ENCODE measurements at regions not wholly inside any gene's neighbourhood (a gene's known extent, or its start where the extent isn't known, plus 50 kb on each side); places are given as distances from the start of the nearest gene placed in this dataset.

DNA sequence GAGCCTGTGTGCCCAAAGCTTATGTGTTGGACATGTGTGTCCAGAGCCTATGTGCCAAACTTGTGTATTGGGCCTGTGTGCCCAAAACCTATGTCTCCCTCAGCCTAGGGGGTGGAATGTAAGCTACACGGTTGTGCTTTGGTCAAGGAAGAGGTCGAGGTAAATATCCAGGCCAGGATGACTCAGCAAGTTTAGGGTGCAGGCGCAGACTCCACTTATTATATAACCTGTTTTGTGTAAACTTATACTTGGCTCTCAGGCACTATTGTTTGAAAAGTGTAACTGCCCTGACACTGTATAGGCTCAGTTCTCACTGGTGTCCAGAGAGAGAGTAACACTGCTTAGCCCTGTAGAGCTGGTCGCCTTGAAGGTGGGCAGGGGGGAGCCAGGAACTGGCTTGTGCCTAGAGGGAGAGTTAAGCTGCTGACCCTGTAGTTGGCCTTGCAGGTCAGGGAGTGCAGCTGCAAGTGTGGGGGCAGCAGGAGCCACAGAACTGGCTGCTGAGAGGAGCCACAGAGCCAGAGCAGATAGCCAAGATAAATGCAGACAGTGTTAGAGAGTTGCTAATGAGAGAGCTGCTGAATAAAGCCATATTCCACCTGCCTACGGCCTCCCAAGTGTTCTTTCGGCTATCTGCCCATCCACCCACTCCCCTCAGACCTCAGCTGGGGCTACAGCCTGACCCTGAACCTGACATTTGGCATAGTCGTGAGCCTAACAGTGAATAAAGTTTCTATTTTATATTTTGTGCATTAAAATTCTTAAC, 517.2 kb upstream of the SLITRK1 start:
- DNase-seq (ENCODE audit: low read depth, low spot score) = no peak
- no peaks in the 10 kb centered on the region for H3K27me3 ChIP-seq (ENCODE audit: control insufficient read depth, insufficient read depth, low read length)
- no peaks in the 10 kb centered on the region for H3K4me1 ChIP-seq (ENCODE audit: control insufficient read depth, insufficient read depth, low read length)
- H3K27ac ChIP-seq (ENCODE audit: low read length) = no peak overlapping the region
- H3K4me3 ChIP-seq (ENCODE audit: low read length) = no peak overlapping the region
- H3K36me3 ChIP-seq (ENCODE audit: control insufficient read depth, insufficient read depth, low read length) = no peaks in the 10 kb centered on the region
- no peaks in the 10 kb centered on the region for H3K9me3 ChIP-seq (ENCODE audit: control insufficient read depth, insufficient read depth, low read length)
- WGBS (ENCODE audit: insufficient coverage, insufficient read length) = no CpG with 5 or more reads among the region's 7 CpGs

- Histone ChIP-seq H3K36me3 (ENCODE audit: control insufficient read depth, insufficient read depth, low read length) (no peaks in the 10 kb centered on the region), H3K4me3 (ENCODE audit: low read length) (no peak overlapping the region), H3K9me3 (ENCODE audit: control insufficient read depth, insufficient read depth, low read length) (no peaks in the 10 kb centered on the region), H3K27me3 (ENCODE audit: control insufficient read depth, insufficient read depth, low read length) (no peaks in the 10 kb centered on the region), H3K27ac (ENCODE audit: low read length) (no peak overlapping the region), H3K4me1 (ENCODE audit: control insufficient read depth, insufficient read depth, low read length) (no peaks in the 10 kb centered on the region)
- WGBS (ENCODE audit: insufficient coverage, insufficient read length) = no CpG with 5 or more reads among the region's 4 CpGs
- no peak for DNase-seq (ENCODE audit: low read depth, low spot score)
Measured at GRCh38 chr13:84393981-84394625, 511.8 kb upstream of the SLITRK1 start.

GRCh38 chr13:84380866-84381265, 498.6 kb upstream of the SLITRK1 start:
- H3K36me3 ChIP-seq (ENCODE audit: control insufficient read depth, insufficient read depth, low read length) = no peaks in the 10 kb centered on the region
- H3K4me3 ChIP-seq (ENCODE audit: low read length) = no peak overlapping the region
- DNase-seq (ENCODE audit: low read depth, low spot score) = no peak
- WGBS (ENCODE audit: insufficient coverage, insufficient read length) = no CpG with 5 or more reads among the region's 3 CpGs
- H3K27ac ChIP-seq (ENCODE audit: low read length) = no peak overlapping the region
- no peaks in the 10 kb centered on the region for H3K27me3 ChIP-seq (ENCODE audit: control insufficient read depth, insufficient read depth, low read length)
- no peaks in the 10 kb centered on the region for H3K9me3 ChIP-seq (ENCODE audit: control insufficient read depth, insufficient read depth, low read length)
- H3K4me1 ChIP-seq (ENCODE audit: control insufficient read depth, insufficient read depth, low read length) = no peaks in the 10 kb centered on the region

DNA sequence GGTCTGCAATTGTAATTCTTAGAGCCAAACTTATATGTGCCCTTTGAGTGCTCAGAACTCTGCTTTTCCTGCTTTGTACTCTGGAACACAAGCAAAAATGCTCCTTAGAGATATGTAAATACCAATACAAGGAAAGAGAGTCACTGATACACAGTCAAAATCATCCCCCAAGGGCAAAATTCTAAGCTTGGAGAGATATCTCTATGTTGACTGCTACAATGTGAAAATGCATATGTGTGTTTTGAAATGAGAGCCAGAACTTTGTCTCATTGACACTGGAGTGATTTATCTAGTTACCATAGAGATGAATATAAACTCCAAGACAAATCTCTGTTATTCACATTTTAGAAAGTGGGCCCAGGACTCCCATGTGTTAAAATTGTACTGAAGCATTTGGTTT, 494.8 kb upstream of the SLITRK1 start:
- H3K4me3 ChIP-seq (ENCODE audit: low read length) = no peak overlapping the region
- no peaks in the 10 kb centered on the region for H3K27me3 ChIP-seq (ENCODE audit: control insufficient read depth, insufficient read depth, low read length)
- H3K27ac ChIP-seq (ENCODE audit: low read length) = no peak overlapping the region
- no peaks in the 10 kb centered on the region for H3K4me1 ChIP-seq (ENCODE audit: control insufficient read depth, insufficient read depth, low read length)
- no peaks in the 10 kb centered on the region for H3K36me3 ChIP-seq (ENCODE audit: control insufficient read depth, insufficient read depth, low read length)
- no peak for DNase-seq (ENCODE audit: low read depth, low spot score)
- H3K9me3 ChIP-seq (ENCODE audit: control insufficient read depth, insufficient read depth, low read length) = no peaks in the 10 kb centered on the region

DNA sequence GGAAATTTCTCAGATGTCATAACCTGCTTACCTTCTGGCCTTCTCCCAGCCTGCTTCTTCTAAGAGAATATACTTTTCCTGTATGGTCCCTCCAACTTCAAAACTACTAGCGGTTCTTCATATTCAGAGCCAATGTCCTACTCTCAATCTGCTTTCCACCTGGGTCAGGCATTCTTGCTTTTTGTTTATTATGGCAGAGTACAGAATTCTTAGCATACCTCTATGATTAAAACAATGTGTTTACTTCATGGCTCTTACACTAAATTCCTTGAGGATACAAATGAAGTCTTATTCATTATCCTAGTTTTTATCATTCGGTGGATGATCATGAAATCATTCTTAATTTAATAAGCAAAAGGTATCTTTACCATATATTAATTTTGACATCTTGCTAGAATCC, 484.2 kb upstream of the SLITRK1 start:
- WGBS (ENCODE audit: insufficient coverage, insufficient read length) = no CpG with 5 or more reads among the region's 2 CpGs

DNA sequence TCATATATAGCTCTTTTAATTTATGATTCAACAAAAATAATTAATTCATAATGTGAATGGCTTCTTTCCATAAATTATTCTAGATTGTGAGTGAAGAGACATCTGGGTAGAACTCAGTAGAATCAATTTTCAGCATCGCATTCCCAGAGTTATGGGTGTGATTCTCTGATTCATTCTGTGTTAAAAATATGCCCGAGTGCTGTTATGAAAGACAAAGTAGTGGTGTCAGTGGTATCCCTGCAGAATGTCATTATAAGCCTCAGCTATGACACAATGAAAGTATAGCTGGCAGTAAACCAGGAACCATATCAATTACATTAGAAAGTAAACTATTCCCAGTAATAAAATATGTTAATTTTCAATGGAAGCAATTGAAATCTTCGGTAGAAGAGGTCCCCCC, 480.5 kb upstream of the SLITRK1 start:
- DNase-seq (ENCODE audit: low read depth, low spot score) = no peak
- WGBS (ENCODE audit: insufficient coverage, insufficient read length) = no CpG with 5 or more reads among the region's 3 CpGs
- no peaks in the 10 kb centered on the region for H3K4me1 ChIP-seq (ENCODE audit: control insufficient read depth, insufficient read depth, low read length)

More for the DNA sequence above, 484.2 kb upstream of the SLITRK1 start:
- H3K4me3 ChIP-seq (ENCODE audit: low read length) = no peak overlapping the region
- H3K27ac ChIP-seq (ENCODE audit: low read length) = no peak overlapping the region
- no peaks in the 10 kb centered on the region for H3K9me3 ChIP-seq (ENCODE audit: control insufficient read depth, insufficient read depth, low read length)
- H3K4me1 ChIP-seq (ENCODE audit: control insufficient read depth, insufficient read depth, low read length) = no peaks in the 10 kb centered on the region
- no peak for DNase-seq (ENCODE audit: low read depth, low spot score)
- H3K27me3 ChIP-seq (ENCODE audit: control insufficient read depth, insufficient read depth, low read length) = no peaks in the 10 kb centered on the region
- H3K36me3 ChIP-seq (ENCODE audit: control insufficient read depth, insufficient read depth, low read length) = no peaks in the 10 kb centered on the region

DNA sequence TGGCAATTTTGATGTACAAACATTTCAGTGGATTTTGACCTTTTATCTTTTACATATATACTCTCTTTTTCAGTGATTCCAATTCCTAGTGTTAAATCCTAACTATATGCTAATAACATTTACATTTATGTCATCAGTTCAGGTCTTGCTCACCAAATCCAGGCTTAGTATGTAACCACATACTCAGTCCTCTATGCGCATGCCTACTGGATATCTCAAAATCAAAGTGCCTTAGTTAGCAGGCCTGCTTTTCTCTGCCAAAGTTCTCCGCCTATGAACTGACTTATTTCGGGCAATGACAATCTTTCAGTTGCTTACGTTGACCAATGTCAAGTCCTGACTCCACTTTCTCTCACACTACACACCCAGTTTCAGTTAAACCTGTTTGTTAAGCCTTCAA, 478.5 kb upstream of the SLITRK1 start:
- no peak overlapping the region for H3K4me3 ChIP-seq (ENCODE audit: low read length)
- DNase-seq (ENCODE audit: low read depth, low spot score) = no peak
- no CpG with 5 or more reads among the region's 4 CpGs for WGBS (ENCODE audit: insufficient coverage, insufficient read length)
- H3K27me3 ChIP-seq (ENCODE audit: control insufficient read depth, insufficient read depth, low read length) = no peaks in the 10 kb centered on the region
- no peaks in the 10 kb centered on the region for H3K36me3 ChIP-seq (ENCODE audit: control insufficient read depth, insufficient read depth, low read length)
- no peaks in the 10 kb centered on the region for H3K4me1 ChIP-seq (ENCODE audit: control insufficient read depth, insufficient read depth, low read length)
- H3K9me3 ChIP-seq (ENCODE audit: control insufficient read depth, insufficient read depth, low read length) = no peaks in the 10 kb centered on the region
- no peak overlapping the region for H3K27ac ChIP-seq (ENCODE audit: low read length)

More for the DNA sequence above, 480.5 kb upstream of the SLITRK1 start:
- H3K27me3 ChIP-seq (ENCODE audit: control insufficient read depth, insufficient read depth, low read length) = no peaks in the 10 kb centered on the region
- no peaks in the 10 kb centered on the region for H3K36me3 ChIP-seq (ENCODE audit: control insufficient read depth, insufficient read depth, low read length)
- H3K27ac ChIP-seq (ENCODE audit: low read length) = no peak overlapping the region
- no peaks in the 10 kb centered on the region for H3K9me3 ChIP-seq (ENCODE audit: control insufficient read depth, insufficient read depth, low read length)
- H3K4me3 ChIP-seq (ENCODE audit: low read length) = no peak overlapping the region

GRCh38 chr13:84358601-84359000, 476.3 kb upstream of the SLITRK1 start:
- H3K27ac ChIP-seq (ENCODE audit: low read length) = no peak overlapping the region
- H3K4me1 ChIP-seq (ENCODE audit: control insufficient read depth, insufficient read depth, low read length) = no peaks in the 10 kb centered on the region
- no peaks in the 10 kb centered on the region for H3K9me3 ChIP-seq (ENCODE audit: control insufficient read depth, insufficient read depth, low read length)
- DNase-seq (ENCODE audit: low read depth, low spot score) = no peak
- WGBS (ENCODE audit: insufficient coverage, insufficient read length) = no CpG with 5 or more reads among the region's 4 CpGs
- H3K4me3 ChIP-seq (ENCODE audit: low read length) = no peak overlapping the region
- H3K27me3 ChIP-seq (ENCODE audit: control insufficient read depth, insufficient read depth, low read length) = no peaks in the 10 kb centered on the region
- no peaks in the 10 kb centered on the region for H3K36me3 ChIP-seq (ENCODE audit: control insufficient read depth, insufficient read depth, low read length)

DNA sequence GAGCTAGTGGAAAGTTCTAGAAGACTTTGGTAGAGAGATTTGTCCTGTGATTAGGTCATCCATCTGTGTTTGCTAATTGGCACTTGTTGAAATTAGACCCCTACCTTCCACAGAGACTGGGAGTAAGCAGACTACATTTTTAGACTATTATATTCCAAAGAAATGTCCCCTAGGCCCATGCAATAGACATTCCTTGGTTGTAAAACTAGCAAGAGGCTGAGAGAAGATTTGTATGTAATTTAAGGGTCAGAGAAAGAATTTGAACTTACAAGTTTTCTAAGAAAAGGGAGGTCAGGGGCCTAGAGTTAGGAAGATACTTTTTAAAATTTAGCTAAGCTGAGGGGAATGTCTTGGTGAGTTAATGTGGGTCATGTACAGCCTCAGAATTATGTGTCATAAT, 470.7 kb upstream of the SLITRK1 start:
- DNase-seq (ENCODE audit: low read depth, low spot score) = no peak
- H3K4me3 ChIP-seq (ENCODE audit: low read length) = no peak overlapping the region
- no peaks in the 10 kb centered on the region for H3K36me3 ChIP-seq (ENCODE audit: control insufficient read depth, insufficient read depth, low read length)
- H3K27ac ChIP-seq (ENCODE audit: low read length) = no peak overlapping the region
- H3K27me3 ChIP-seq (ENCODE audit: control insufficient read depth, insufficient read depth, low read length) = no peaks in the 10 kb centered on the region
- no peaks in the 10 kb centered on the region for H3K4me1 ChIP-seq (ENCODE audit: control insufficient read depth, insufficient read depth, low read length)
- no peaks in the 10 kb centered on the region for H3K9me3 ChIP-seq (ENCODE audit: control insufficient read depth, insufficient read depth, low read length)

GRCh38 chr13:84339456-84339855, 457.2 kb upstream of the SLITRK1 start:
- no peak for DNase-seq (ENCODE audit: low read depth, low spot score)
- H3K9me3 ChIP-seq (ENCODE audit: control insufficient read depth, insufficient read depth, low read length) = no peaks in the 10 kb centered on the region
- H3K4me3 ChIP-seq (ENCODE audit: low read length) = no peak overlapping the region

DNA sequence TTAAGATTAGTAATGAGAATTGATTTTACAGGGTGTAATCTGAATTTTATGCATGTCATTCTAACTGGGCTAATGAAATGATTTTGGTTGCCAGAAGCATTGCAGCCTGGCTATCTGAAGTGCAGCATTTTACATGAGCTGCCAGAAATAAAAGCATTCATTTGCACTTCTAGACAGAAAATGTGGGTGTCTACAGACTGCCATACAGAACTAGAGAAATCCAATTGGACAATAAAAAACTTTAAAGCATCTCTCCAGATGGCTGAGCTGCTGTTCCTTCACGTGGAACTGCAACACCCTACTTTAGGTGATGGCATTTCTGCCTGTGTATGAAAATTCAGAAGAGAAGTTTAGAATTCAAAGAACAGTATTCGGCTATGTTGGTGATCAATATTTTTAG, 450.1 kb upstream of the SLITRK1 start:
- H3K4me1 ChIP-seq (ENCODE audit: control insufficient read depth, insufficient read depth, low read length) = no peaks in the 10 kb centered on the region
- no peak overlapping the region for H3K4me3 ChIP-seq (ENCODE audit: low read length)
- no peak for DNase-seq (ENCODE audit: low read depth, low spot score)
- no CpG with 5 or more reads among the region's 2 CpGs for WGBS (ENCODE audit: insufficient coverage, insufficient read length)
- H3K27me3 ChIP-seq (ENCODE audit: control insufficient read depth, insufficient read depth, low read length) = no peaks in the 10 kb centered on the region
- no peaks in the 10 kb centered on the region for H3K36me3 ChIP-seq (ENCODE audit: control insufficient read depth, insufficient read depth, low read length)
- no peaks in the 10 kb centered on the region for H3K9me3 ChIP-seq (ENCODE audit: control insufficient read depth, insufficient read depth, low read length)
- no peak overlapping the region for H3K27ac ChIP-seq (ENCODE audit: low read length)

More at GRCh38 chr13:84339456-84339855, 457.2 kb upstream of the SLITRK1 start:
- H3K27me3 ChIP-seq (ENCODE audit: control insufficient read depth, insufficient read depth, low read length) = no peaks in the 10 kb centered on the region
- no peak overlapping the region for H3K27ac ChIP-seq (ENCODE audit: low read length)
- no peaks in the 10 kb centered on the region for H3K36me3 ChIP-seq (ENCODE audit: control insufficient read depth, insufficient read depth, low read length)
- no peaks in the 10 kb centered on the region for H3K4me1 ChIP-seq (ENCODE audit: control insufficient read depth, insufficient read depth, low read length)

Data from iPS DF 6.9 (cell line).